K562 (cell line): ENCODE measurements at regions not wholly inside any gene's neighbourhood (a gene's known extent, or its start where the extent isn't known, plus 50 kb on each side); places are given as distances from the start of the nearest gene placed in this dataset.

Experiments used
- ATAC-seq: fragments of 200-7000 bp; cut with Tn5 transposase; 3 replicates; pipeline ENCODE4 v1.9.1; 2020; ENCODE audit warnings: moderate library complexity
- BruUV-seq: library from RNA; stranded (reverse); fragments of 400-500 nt; replicated peaks from 2 replicates; lab custom pipeline; 2021; lab: Mats Ljungman, UMichigan
- CTCF ChIA-PET: fragments of 300-600 bp; formaldehyde crosslinking; extraction: SDS; loops from one replicate; lab custom pipeline; 2021; ENCODE audit warnings: low intra/inter-chr PET ratio; lab: Yijun Ruan, JAX
- POLR2A ChIA-PET: fragments of 300-600, 350-650 bp; sonication (Branson Sonifier 250); formaldehyde crosslinking; extraction: SDS; loops from one replicate; lab custom pipeline; 2021; ENCODE audit warnings: antibody characterized with exemption, inconsistent platforms; lab: Yijun Ruan, JAX
- DNase-seq, 4 experiments: peaks; one replicate each; pipeline versions ENCODE4 v3.0.0 to v3.0.0-alpha.2; 2011 to 2018; ENCODE audit warnings: low spot score in 3 of 4, mixed read lengths in 3 of 4; ENCODE audit errors: extremely low read depth in 1 of 4
- FAIRE-seq: peaks from 2 replicates; lab custom pipeline; 2011; peaks lifted over from hg19 to GRCh38; lab: Jason Lieb, UNC
- H2AFZ ChIP-seq: 2 replicates; pipeline ENCODE4 v1.6.0; 2011; ENCODE audit warnings: low read depth, low read length, control low read depth, inconsistent platforms
- H3K27ac ChIP-seq: fragments of 200-600 bp; 3 replicates; pipeline ENCODE4 v1.8.0; 2011; ENCODE audit warnings: low read depth, mild to moderate bottlenecking, control low read depth, inconsistent platforms, low read length, moderate library complexity, mixed read lengths; ENCODE audit errors: extremely low read depth
- H3K27me3 ChIP-seq, 2 experiments: fragments of 300-600 bp in 1 of 2; 2 replicates in 1 of 2; 3 replicates in 1 of 2; pipeline versions ENCODE4 v1.6.0 to v1.8.0; 2011; ENCODE audit warnings: inconsistent platforms in 2 of 2, low read length in 2 of 2, mild to moderate bottlenecking in 1 of 2, mixed read lengths in 1 of 2, moderate library complexity in 1 of 2; ENCODE audit not compliant: control insufficient read depth in 2 of 2, insufficient read depth in 2 of 2
- H3K36me3 ChIP-seq: fragments of 300-600 bp; 3 replicates; pipeline ENCODE4 v1.8.0; 2011; ENCODE audit warnings: mild to moderate bottlenecking, low read length, inconsistent platforms; ENCODE audit not compliant: control insufficient read depth, insufficient read depth
- H3K4me1 ChIP-seq, 2 experiments: fragments of 200-600 bp in 1 of 2; replicated peaks in 1 of 2; 2 replicates in 1 of 2; 3 replicates in 1 of 2; pipeline versions ENCODE4 v1.5.1 to v1.8.0; 2011; ENCODE audit warnings: inconsistent platforms in 2 of 2, low read length in 2 of 2, mild to moderate bottlenecking in 1 of 2, mixed read lengths in 1 of 2, moderate library complexity in 1 of 2; ENCODE audit not compliant: control insufficient read depth in 2 of 2, insufficient read depth in 2 of 2
- H3K4me2 ChIP-seq: 2 replicates; pipeline ENCODE4 v1.6.1; 2011; ENCODE audit warnings: low read length, control low read depth, inconsistent platforms, mixed read lengths; ENCODE audit not compliant: insufficient read depth
- H3K4me3 ChIP-seq: fragments of 200-600 bp; sonication (generic), shearing (Covaris generic); 2 replicates; pipeline ENCODE4 v1.5.1; 2016; ENCODE audit warnings: control low read depth, inconsistent platforms
- H3K79me2 ChIP-seq: fragments of 200-600 bp; 3 replicates; pipeline ENCODE4 v1.8.0; 2011; ENCODE audit warnings: low read length, inconsistent platforms; ENCODE audit not compliant: control insufficient read depth, insufficient read depth
- H3K9ac ChIP-seq, 2 experiments: 2 replicates each; pipeline versions ENCODE4 v1.6.0 to v1.6.1; 2011; ENCODE audit warnings: low read depth in 2 of 2, low read length in 2 of 2, control low read depth in 1 of 2, inconsistent platforms in 1 of 2, mild to moderate bottlenecking in 1 of 2, mixed read lengths in 1 of 2; ENCODE audit not compliant: insufficient read depth in 1 of 2
- H3K9me1 ChIP-seq: one replicate; pipeline ENCODE4 v1.6.0; 2011; ENCODE audit warnings: inconsistent platforms, mild to moderate bottlenecking, low read length, moderate library complexity; ENCODE audit not compliant: control insufficient read depth, insufficient read depth
- H3K9me3 ChIP-seq: replicated peaks from 2 replicates; pipeline ENCODE4 v1.5.1; 2011; ENCODE audit warnings: low read depth, low read length, inconsistent platforms; ENCODE audit not compliant: control insufficient read depth, insufficient read depth
- H4K20me1 ChIP-seq: replicated peaks from 2 replicates; pipeline ENCODE4 v1.6.1; 2011; ENCODE audit warnings: low read length, inconsistent platforms, mixed read lengths; ENCODE audit not compliant: control insufficient read depth, insufficient read depth
- CEBPG ChIP-seq, 3 experiments: fragments of 200-800 bp in 1 of 3; sonication (Bioruptor generic) in 1 of 3; sonication (generic) in 1 of 3; formaldehyde crosslinking in 1 of 3; IDR thresholded peaks in 2 of 3; conservative IDR thresholded peaks in 1 of 3; 2 replicates each; pipeline versions ENCODE4 v1.6.1 to v1.8.0; 2016 to 2022; ENCODE audit warnings: missing compliant biosample characterization in 2 of 3, missing genetic modification characterization in 2 of 3, mild to moderate bottlenecking in 1 of 3, missing genetic modification reagents in 1 of 3
- HSF4 ChIP-seq: fragments of 250-450 bp; sonication (Bioruptor Pico); IDR thresholded peaks from 2 replicates; pipeline ENCODE4 v2.1.2; 2022; ENCODE audit warnings: mild to moderate bottlenecking, moderate library complexity, borderline replicate concordance
- LARP7 ChIP-seq: fragments of 450-650 bp; IDR thresholded peaks from 2 replicates; pipeline ENCODE4 v1.6.1; 2016
- MEF2A ChIP-seq: IDR thresholded peaks from 2 replicates; pipeline ENCODE4 v1.6.1; 2011; ENCODE audit warnings: low read depth, mild to moderate bottlenecking, low read length, moderate library complexity; ENCODE audit not compliant: control insufficient read depth
- NR2C1 ChIP-seq, 2 experiments: fragments of 450-650 bp; IDR thresholded peaks; 2 replicates each; pipeline ENCODE4 v1.6.1; 2017; ENCODE audit warnings: mild to moderate bottlenecking in 2 of 2, antibody characterized with exemption in 1 of 2, inconsistent platforms in 1 of 2, missing compliant biosample characterization in 1 of 2, missing genetic modification characterization in 1 of 2
- POU5F1 ChIP-seq: fragments of 150-350 bp; IDR thresholded peaks from 2 replicates; pipeline ENCODE4 v1.6.1; 2014; ENCODE audit warnings: borderline replicate concordance, low read length, low read depth, mild to moderate bottlenecking; ENCODE audit not compliant: partially characterized antibody
- TEAD4 ChIP-seq, 2 experiments: sonication (generic) in 1 of 2; formaldehyde crosslinking in 1 of 2; IDR thresholded peaks; 2 replicates each; pipeline versions ENCODE4 v1.6.1 to v1.8.0; 2012 to 2022; ENCODE audit warnings: borderline replicate concordance in 1 of 2, inconsistent platforms in 1 of 2, low read length in 1 of 2, mild to moderate bottlenecking in 1 of 2, missing genetic modification reagents in 1 of 2
- TRIM24 ChIP-seq, 2 experiments: fragments of 450-650 bp; IDR thresholded peaks; 2 replicates each; pipeline ENCODE4 v1.6.1; 2016
- ZNF239 ChIP-seq: fragments of 250-450 bp; sonication (Bioruptor Pico); IDR thresholded peaks from 2 replicates; pipeline ENCODE4 v1.4.0; 2020; ENCODE audit warnings: mild to moderate bottlenecking
- whole genome bisulfite sequencing: fragments of 100-300 bp; shearing (Covaris generic); methylation state at CpG from one replicate; pipeline ENCODE4 v1.1.6; 2016; ENCODE audit warnings: low coverage, mixed read lengths; ENCODE audit not compliant: insufficient coverage; ENCODE audit errors: missing lambda C conversion rate; 5-methylcytosine and 5-hydroxymethylcytosine counted together
- in situ Hi-C: fragments of 300-500 bp; cut with MboI; formaldehyde crosslinking; loops from 4 replicates; pipeline ENCODE4 v1.15.0; 2018; ENCODE audit warnings: inconsistent platforms, mixed read lengths
- intact Hi-C: fragments of 100-400 bp; cut with micrococcal nuclease; formaldehyde crosslinking; loops from 2 replicates; pipeline ENCODE4 v1.14.2; 2022
- TF ChIP-seq, protein P1 (sequence below): fragments of 250-450 bp; sonication (Bioruptor Pico); IDR thresholded peaks from 2 replicates; pipeline ENCODE4 v1.8.0; 2022; ENCODE audit warnings: moderate library complexity, mild to moderate bottlenecking, inconsistent platforms
- TF ChIP-seq, protein P2 (sequence below): sonication (generic); IDR thresholded peaks from 2 replicates; pipeline ENCODE4 v1.6.1; 2016
- TF ChIP-seq, protein P3 (sequence below), 2 experiments: fragments of 450-650 bp in 1 of 2; sonication (generic) in 1 of 2; formaldehyde crosslinking in 1 of 2; IDR thresholded peaks; 2 replicates each; pipeline versions ENCODE4 v1.7.1 to v1.9.0; 2016 to 2022; ENCODE audit warnings: inconsistent platforms in 1 of 2, mild to moderate bottlenecking in 1 of 2, missing genetic modification reagents in 1 of 2

DNA sequence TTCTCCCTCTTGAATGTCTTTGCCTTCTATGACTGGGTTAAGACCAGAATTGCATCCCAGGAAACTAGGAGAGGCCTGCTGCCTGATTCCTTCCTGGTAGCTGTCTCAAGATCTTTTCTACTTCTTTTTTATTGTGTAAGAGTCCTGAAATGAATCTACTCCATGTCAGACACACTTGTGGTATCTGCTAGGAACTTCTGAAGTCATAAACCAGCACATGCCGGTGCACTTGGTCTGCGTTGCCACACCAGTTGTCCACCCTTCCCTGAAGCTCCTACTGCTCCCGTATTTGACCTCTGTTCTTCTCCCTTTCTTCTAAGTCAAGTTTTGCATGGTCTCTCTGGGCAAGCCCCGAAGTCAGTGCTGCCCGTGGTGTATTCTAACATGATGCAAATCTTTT, 644.2 kb downstream of the ETS1 start:
- no peak for ATAC-seq
- Histone ChIP-seq H3K9me1 (no peaks in the 10 kb centered on the region), H3K9me3 (no peaks in the 10 kb centered on the region), H2AFZ (no peak overlapping the region), H3K4me3 (no peak overlapping the region), H3K79me2 (no peaks in the 10 kb centered on the region), H4K20me1 (no peaks in the 10 kb centered on the region), H3K27ac (no peak overlapping the region), H3K27me3 (no peaks in the 10 kb centered on the region), H3K4me2 (no peak overlapping the region), H3K9ac (no peak overlapping the region), H3K4me1 (no peaks in the 10 kb centered on the region), H3K36me3 (no peaks in the 10 kb centered on the region)
- POLR2A ChIA-PET: no interaction called here
- no peak for DNase-seq
- no TSS peak for BruUV-seq
- CTCF ChIA-PET: no interaction called here
- no peak for FAIRE-seq
- in situ Hi-C loops (no loop called here), intact Hi-C loops (no loop called here)
- WGBS: 0% methylated on average over 5 of the region's 5 CpGs
- TF ChIP-seq, protein P1, sequence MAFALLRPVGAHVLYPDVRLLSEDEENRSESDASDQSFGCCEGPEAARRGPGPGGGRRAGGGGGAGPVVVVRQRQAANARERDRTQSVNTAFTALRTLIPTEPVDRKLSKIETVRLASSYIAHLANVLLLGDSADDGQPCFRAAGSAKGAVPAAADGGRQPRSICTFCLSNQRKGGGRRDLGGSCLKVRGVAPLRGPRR (CRISPR knock-in tag): no peak
- TF ChIP-seq, protein P2, sequence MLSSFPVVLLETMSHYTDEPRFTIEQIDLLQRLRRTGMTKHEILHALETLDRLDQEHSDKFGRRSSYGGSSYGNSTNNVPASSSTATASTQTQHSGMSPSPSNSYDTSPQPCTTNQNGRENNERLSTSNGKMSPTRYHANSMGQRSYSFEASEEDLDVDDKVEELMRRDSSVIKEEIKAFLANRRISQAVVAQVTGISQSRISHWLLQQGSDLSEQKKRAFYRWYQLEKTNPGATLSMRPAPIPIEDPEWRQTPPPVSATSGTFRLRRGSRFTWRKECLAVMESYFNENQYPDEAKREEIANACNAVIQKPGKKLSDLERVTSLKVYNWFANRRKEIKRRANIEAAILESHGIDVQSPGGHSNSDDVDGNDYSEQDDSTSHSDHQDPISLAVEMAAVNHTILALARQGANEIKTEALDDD: no peak
- TF ChIP-seq POU5F1 (no peak), TRIM24 (IDR thresholded peaks at IDR 0.05) (no peak), NR2C1 (IDR thresholded peaks at IDR 0.05) (no peak), NR2C1 (tag; IDR thresholded peaks at IDR 0.05) (no peak), HSF4 (no peak), LARP7 (no peak), ZNF239 (no peak), MEF2A (no peak), CEBPG (CRISPR knock-in tag; IDR thresholded peaks at IDR 0.05) (no peak), CEBPG (tag; conservative IDR thresholded peaks at IDR 0.05 in 1 of 2, IDR thresholded peaks at IDR 0.05 in 1 of 2) (no peak), TEAD4 (IDR thresholded peaks at IDR 0.05; ENCODE audit: low read length) (no peak), TEAD4 (CRISPR knock-in tag; IDR thresholded peaks at IDR 0.05; ENCODE audit: borderline replicate concordance) (no peak)
- TF ChIP-seq, protein P3, sequence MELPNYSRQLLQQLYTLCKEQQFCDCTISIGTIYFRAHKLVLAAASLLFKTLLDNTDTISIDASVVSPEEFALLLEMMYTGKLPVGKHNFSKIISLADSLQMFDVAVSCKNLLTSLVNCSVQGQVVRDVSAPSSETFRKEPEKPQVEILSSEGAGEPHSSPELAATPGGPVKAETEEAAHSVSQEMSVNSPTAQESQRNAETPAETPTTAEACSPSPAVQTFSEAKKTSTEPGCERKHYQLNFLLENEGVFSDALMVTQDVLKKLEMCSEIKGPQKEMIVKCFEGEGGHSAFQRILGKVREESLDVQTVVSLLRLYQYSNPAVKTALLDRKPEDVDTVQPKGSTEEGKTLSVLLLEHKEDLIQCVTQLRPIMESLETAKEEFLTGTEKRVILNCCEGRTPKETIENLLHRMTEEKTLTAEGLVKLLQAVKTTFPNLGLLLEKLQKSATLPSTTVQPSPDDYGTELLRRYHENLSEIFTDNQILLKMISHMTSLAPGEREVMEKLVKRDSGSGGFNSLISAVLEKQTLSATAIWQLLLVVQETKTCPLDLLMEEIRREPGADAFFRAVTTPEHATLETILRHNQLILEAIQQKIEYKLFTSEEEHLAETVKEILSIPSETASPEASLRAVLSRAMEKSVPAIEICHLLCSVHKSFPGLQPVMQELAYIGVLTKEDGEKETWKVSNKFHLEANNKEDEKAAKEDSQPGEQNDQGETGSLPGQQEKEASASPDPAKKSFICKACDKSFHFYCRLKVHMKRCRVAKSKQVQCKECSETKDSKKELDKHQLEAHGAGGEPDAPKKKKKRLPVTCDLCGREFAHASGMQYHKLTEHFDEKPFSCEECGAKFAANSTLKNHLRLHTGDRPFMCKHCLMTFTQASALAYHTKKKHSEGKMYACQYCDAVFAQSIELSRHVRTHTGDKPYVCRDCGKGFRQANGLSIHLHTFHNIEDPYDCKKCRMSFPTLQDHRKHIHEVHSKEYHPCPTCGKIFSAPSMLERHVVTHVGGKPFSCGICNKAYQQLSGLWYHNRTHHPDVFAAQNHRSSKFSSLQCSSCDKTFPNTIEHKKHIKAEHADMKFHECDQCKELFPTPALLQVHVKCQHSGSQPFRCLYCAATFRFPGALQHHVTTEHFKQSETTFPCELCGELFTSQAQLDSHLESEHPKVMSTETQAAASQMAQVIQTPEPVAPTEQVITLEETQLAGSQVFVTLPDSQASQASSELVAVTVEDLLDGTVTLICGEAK (IDR thresholded peaks at IDR 0.05): no peak
- TF ChIP-seq, protein P3 (CRISPR knock-in tag; IDR thresholded peaks at IDR 0.05): no peak
